ENCODE measurements at regions not wholly inside any gene's neighbourhood (a gene's known extent, or its start where the extent isn't known, plus 50 kb on each side); places are given as distances from the start of the nearest gene placed in this dataset.
"Not testable (repeated sequence)": the region's sequence is repeated elsewhere in the genome, so short reads cannot be mapped to it uniquely, and the experiment has no call there.

DNA sequence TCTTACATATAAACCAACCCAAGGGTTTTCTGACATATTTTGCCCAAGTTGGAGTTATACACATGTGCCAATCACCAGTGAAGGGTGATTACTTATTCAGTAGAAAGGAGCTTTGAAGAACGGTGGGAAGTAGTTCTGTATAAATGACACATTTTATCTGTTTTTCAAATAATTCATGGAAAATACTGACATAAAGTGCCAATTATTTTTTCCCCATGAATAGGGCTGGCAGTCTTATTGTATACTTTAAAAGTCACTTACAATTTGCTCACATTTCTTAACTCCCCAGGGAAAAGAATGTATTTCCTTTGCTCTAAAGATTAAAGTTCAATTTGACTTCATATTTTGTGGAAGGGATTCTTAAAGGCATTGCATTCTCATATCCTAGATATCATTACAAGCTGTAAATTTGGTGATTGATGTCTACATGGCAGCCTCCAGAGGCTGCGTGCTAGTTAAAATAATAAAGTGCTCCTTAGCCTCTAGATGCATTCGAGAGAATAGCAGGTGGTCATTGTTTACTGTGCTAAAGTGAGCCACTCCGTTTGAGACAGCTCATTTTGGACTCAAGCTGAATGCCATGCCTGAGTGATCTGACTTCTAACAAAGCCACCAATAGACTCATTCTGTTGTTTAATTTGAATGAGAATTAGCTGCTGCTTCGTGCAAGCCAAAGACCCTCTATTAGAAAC, 148.8 kb upstream of the NRP1 start:
- no peak for DNase-seq (ENCODE audit: low read depth, low spot score)

DNA sequence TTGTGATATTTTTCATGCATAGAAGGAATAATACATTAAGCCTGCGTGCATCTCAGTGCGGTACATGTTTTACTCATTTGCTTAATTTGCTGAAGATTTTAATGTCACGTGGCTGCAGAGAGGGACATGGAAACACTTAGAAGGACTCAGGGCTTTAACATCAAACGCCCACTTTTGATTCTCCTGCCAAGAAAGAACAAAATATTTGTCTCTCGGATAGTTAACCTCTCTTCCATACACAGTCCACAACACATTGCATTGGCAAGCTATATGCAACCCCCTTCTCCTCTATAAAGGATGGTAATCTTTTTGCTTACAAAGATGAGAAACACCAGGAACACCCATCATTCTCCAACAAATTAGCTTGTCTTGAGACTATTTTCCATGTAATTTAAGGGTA, 148.0 kb upstream of the NRP1 start:
- DNase-seq (ENCODE audit: low read depth, low spot score) = no peak

DNA sequence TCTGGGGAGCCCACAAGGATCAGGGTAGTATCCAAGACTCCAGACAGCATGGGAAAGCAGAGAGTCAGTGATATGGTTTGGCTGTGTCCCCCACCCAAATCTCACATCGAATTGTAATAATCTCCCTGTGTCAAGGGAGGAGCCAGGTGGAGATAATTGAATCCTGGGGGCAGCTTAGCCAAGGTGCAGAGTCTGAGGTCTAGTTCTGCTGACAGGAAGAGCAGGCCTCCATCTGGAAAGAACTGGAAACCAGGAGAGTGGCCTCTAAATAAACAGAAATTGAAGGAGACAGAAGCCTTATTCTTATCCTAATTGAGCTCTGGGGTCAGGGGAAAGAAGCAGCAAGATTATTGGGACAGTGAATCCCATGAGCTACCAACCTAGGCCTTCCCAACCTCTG, 146.7 kb upstream of the NRP1 start:
- no peak for DNase-seq (ENCODE audit: low read depth, low spot score)

DNA sequence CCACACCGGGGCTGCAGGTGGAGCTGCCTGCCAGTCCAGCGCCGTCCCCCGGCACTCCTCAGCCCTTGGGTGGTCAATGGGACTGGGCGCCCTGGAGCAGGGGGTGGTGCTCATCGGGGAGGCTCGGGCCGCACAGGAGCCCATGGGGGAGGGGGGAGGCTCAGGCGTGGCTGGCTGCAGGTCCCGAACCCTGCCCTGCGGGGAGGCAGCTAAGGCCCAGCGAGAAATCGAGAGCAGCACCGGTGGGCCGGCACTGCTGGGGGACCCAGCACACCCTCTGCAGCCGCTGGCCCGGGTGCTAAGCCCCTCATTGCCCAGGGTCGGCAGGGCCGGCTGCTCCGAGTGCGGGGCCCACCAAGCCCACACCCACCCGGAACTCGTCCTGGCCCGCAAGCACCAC, 145.9 kb upstream of the NRP1 start:
- DNase-seq (ENCODE audit: low read depth, low spot score) = not testable (repeated sequence)

DNA sequence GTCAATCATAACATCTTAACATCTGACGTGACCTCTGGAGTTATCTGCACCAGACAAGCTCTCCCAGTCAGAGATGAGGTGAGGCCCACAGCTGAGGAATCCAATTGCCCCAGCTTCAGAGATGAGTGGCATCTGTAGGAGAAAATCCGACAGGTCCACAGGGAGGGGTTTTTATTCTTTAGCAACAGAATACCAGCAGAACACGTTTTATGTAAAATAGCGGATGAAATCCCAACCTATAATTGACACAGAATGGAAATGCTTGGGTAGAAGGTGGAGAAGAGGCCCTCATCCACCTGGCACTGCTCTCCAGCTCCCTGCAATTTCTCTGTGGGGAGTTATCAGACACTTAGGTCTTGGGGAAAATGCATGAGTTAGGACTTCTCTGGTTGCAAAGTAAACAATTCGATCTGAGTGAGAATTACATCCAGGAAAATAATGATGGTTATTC, 144.2 kb upstream of the NRP1 start:
- DNase-seq (ENCODE audit: low read depth, low spot score) = no peak

DNA sequence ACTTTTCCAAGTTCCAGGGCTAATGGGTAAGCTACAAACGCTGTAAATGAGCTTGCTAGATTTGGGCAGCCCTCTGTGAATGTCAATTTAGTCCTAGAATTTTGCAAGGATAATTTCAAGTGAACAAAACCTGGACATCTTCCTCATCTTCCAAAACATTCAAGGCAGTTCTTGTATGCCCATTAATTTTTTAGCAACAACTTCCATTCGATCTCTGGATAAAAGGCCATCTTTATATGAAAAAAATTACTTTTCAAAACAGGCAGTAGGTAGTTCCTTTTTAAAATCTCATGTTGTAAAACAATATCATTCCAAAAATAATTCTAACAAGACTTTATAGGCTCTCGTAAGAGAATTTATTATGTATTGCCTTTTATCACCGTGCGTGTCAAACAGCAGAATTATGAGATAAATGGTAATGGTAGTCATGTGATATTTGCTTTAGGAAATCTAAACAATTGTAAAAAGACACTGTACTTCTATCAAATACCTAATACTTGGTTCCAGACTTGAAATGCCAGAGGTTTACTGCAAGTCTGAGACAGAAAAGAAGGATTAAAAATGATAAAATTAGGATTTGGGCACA, 143.7 kb upstream of the NRP1 start:
- DNase-seq (ENCODE audit: low read depth, low spot score) = no peak

DNA sequence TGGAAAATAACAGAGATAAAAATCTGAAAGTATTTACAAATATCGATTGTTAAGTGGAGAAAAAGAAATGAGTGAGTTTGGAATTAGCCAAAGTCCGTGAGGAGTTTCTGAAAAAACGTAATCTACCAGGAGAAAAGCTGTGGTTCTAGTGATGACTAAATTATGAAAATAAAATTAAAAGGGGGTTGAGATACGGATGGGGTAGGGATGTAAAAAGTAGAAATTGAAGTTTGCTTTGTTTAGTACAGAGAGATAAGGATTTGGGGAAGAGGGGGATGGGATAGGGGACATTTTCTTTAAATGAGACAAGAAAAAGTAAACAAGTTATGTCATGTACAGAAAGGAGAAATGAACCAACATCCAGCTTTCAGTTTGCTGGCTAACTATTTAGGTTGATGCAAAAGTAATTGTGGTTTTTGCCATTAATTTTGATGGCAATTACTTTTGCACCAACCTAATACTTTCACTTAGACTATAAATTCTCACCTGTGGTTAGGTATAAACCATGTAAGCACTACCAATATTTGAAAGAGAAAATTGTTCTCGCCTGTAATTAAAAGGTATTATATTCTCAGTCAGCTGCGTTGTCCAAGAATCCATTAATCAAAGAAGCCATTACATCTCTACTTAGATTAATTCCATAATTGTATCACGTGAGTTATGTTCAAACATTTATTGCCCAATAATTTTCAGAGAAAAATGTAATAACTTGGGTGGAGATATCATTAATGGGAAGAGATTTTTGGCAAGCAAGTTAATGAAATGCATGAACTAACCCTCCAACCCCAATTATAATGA, 143.0 kb upstream of the NRP1 start:
- DNase-seq (ENCODE audit: low read depth, low spot score) = no peak

DNA sequence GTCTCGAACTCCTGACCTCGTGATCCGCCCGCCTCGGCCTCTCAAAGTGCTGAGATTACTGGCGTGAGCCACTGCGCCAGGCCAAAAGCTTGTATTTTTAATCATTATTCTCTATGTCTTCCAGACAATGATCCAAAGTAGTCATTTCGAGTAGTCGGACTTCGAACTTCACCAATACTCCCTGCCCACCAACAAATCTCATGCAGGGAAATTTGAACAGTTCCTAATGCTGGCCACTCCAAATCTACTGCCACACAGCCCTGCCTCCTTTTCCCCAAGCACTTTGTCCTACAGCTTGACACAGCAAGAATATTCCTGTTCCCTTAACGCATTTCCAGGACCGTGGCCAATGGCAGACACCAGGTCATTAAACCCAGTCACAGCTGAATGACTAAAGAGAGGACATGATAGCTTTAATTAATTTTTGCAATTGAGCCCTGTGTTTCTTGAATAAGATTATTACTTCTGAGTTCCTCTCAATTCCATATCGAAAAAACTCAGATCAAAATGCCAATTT, 142.3 kb upstream of the NRP1 start:
- DNase-seq (ENCODE audit: low read depth, low spot score) = no peak

DNA sequence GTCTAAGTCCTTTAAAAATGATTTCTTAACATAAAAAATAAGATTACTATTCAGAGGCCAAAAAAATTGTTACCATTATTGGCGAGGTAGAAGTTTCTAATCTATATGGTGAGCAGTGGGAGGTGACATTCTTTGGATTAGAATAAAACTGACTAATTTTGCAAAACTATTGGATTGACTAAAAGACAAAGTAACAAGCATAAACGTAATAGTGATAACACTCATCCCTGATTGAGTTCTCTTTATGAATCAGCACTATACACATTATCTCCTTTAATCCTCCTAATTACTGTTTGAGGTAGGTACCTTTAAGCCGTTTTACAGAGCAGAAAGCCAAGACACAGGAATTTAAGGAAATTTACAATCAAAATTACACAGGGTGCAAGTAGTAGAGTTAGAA, 139.2 kb upstream of the NRP1 start:
- DNase-seq (ENCODE audit: low read depth, low spot score) = no peak

DNA sequence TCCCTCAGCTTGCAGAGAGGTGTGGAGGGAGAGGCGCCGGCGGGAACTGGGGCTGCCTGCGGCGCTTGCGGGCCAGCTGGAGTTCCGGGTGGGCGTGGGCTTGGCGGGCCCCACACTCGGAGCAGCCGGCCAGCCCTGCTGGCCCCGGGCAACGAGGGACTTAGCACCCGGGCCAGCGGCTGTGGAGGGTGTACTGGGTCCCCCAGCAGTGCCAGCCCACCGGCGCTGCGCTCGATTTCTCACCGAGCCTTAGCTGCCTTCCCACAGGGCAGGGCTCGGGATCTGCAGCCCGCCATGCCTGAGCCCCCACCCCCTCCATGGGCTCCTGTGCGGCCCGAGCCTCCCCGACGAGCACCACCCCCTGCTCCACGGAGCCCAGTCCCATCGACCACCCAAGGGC, 133.5 kb upstream of the NRP1 start:
- not testable (repeated sequence) for DNase-seq (ENCODE audit: low read depth, low spot score)

DNA sequence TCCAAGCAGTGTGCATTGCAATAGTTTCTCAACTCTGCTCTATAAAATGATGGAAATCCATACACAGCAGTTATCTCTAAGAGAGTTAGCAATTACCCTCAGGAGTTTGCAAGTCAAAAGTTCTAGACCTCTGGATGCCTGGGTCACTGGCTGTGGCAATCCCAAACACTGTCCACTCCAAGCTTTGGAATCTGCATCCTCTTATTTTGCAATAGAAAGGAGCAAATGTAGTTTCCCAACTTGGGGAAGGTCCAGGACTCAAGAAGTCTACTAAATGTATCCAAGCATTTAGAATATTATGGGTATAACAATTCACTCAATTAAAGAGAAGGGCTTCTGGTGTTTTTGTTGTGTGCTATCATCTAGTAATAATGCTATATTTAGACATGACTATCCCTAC, 131.3 kb upstream of the NRP1 start:
- no peak for DNase-seq (ENCODE audit: low read depth, low spot score)

DNA sequence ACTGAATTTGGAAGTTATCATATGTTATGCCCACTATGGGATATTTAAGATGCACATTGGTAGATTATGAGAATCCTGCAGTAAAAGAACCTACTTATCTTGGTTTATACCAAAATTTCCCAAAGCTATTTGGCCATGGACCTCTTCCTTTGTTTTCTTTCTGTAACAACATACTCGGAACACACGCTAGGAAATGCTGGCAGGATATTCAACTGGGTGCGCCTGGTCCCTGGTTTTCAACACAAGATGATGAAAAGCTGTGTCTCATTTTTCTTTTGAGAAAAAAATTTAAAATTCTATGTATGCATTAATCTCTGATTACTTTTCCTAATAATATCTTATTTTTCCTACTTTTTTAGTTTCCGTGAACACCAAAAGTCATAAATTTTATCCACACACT, 128.5 kb upstream of the NRP1 start:
- DNase-seq (ENCODE audit: low read depth, low spot score) = no peak

DNA sequence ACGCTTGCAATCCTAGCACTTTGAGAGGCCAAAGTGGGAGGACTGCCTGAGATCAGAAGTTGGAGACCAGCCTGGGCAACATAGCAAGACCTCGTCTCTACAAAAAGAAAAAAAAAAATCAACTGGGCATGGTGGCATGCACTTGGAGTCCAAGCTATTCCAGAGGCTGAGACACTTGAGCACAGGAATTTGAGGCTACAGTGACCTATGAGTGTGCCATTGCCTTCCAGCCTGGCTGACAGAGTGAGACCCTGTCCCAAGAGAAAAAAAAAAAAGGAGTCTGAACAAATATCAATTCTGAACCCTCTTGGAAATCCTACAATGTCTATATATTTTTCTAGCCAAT, 126.8 kb upstream of the NRP1 start:
- DNase-seq (ENCODE audit: low read depth, low spot score) = no peak

DNA sequence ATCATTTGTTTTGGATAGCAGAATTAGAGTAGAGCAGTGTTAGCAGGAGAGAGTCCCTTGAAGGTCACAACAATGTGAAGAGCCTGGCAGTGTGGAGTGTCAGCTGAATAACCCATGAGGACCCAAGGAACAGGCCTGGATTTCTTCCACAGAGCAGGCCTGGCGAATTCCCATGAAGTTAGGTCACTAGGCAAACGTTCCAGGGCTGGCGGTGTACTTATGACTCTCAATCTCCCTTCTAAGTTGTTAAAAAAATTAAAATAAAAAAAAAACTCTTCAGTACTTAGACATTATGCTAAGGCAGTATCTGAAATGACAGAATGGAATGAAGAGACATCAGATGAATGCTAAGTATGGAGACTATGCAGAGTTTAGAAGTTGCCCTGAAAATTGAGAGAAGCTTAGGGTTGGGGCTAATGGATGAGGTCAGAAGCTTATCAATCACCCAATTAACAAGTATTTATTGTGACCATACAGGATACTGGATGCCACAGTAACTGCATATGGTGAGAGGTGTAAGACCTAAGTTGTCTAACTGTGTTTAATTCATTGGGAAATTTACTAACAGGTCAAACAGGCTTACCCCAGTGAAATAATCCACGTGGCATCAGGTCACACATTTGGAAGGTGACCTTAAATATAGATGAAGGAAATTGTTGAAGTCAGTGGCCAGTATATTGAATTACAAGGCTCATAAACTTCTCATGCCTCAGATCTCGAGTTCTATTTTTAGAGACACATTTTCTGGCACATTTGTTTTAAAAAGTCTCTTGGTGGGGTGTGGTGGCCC, 126.2 kb upstream of the NRP1 start:
- no peak for DNase-seq (ENCODE audit: low read depth, low spot score)

DNA sequence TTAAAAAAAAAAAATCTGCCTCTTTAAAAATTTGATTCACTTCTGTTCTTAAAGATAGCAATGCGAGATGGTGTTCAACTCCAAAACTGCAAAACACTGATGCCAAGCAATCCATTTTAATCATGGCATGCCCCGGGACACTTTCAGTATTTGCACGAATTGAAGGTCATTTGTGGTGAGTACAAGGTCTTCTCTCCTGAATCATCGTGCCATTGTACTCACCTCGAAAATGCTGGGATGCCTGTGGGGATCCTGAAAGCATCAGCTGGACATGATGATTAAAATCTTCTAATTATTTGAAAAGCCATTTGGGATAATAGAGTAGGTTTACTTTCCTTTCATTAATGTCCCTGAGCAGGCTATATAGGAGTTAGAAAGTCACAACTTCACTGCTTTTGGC, 125.1 kb upstream of the NRP1 start:
- no peak for DNase-seq (ENCODE audit: low read depth, low spot score)

DNA sequence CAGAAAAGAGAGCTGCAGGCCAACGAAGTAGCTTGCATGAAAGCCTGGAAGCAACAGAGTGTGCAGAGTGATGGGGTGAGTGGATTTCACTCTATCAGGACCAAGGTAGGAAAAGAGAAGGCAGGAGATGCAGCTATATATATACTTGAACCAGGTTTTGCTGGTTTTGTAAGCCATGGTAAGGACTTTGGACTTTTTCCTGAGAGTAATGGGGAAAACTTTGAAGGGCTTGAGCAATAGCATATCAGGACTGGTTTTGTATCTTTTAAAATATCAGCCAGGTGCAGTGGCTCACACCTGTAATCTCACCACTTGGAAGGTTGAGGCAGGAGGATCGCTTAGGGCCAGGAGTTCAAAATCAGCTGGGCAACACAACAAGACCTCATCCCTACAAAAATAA, 120.6 kb upstream of the NRP1 start:
- DNase-seq (ENCODE audit: low read depth, low spot score) = no peak

DNA sequence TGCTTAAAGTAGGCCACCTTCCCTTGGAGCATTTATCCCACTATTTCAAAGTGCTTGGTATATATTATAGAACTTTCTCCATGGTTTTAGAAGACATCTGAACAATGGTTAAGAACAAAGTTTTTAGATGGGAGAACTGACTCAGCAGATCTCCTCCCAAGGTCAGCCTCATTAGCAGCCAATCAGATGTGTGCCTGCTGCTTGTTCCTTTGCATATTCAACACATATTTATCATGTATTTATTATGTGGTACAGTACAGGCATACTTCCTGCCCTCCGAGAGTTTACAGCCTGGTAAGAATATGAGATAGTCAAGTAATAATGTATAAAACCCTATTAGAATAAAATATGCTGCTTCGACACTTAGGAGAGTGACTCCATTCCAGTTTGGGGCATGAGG, 120.1 kb upstream of the NRP1 start:
- DNase-seq (ENCODE audit: low read depth, low spot score) = no peak

DNA sequence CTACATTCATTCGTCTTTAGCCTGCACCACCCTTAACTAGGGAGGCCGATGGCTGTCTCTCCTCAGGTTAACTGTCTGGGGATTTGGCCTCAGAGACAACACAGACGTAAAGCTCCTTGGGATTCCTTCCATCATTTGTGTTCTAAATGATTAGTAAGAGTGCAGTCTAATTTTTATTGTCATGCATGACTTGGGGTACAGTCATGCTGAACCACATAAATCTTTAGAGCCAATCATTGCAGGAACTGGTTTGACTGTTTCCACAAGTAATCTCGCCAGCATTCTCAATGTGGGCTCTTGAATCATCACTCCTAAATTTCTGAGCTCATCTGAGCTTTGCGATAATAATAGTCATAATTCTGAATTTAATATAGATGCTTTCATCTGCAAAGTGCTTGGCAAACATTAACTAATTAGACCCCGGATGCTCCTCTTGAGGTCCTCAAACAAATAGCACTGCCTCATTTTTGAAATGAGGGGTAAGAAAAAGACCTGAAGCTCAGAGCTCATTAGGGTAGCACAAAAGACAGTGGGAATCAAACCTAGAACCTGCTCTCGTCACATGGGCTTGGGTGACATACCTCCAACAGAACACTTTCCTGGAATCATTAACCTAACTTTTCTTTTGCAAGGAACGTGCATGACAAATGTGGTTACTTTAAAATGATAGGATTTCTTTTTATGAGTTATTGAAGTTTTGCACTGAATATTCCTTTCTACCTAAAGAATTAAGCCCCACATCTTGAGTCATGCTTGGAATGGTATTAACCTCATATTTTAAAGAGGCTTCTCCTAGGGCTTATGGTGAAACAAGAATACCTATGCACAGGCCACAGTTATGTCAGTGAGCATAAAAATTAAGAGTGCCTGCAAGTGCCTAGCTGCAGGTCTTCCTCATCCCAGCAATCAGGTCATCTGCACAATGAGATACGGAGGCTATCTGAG, 118.9 kb upstream of the NRP1 start:
- no peak for DNase-seq (ENCODE audit: low read depth, low spot score)

DNA sequence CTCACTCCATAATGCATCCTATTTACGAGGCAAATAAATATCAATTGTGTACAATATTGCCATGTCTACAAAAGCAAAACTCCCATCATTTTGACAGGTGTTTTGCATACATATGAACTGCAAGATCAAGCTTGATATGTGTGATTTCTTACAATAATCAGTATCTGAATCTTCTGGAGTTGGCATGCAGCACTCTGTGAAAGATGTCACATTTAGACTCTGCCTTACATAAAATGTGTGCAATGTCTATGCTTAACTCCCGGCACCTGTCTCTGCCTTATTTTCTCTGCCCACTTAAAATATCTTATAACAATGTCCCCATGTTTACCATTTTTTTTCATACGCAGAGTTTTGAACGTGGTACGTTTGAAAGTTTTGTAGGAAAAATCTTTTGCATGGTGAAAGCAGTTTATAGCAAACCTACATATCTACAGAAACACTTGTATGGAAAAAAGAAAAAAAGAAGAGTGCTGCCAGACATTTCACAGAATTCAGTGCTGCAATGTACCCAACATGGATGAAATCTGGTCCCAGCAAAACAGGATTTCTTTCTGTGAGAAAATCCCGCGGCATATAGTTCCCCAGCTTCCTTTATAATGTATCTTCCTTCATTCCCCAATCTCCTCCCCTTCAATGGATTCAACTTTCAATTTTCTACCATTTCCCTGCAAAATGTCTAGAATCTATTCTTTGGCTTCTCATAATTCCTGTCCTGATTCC, 114.1 kb upstream of the NRP1 start:
- no peak for DNase-seq (ENCODE audit: low read depth, low spot score)

DNA sequence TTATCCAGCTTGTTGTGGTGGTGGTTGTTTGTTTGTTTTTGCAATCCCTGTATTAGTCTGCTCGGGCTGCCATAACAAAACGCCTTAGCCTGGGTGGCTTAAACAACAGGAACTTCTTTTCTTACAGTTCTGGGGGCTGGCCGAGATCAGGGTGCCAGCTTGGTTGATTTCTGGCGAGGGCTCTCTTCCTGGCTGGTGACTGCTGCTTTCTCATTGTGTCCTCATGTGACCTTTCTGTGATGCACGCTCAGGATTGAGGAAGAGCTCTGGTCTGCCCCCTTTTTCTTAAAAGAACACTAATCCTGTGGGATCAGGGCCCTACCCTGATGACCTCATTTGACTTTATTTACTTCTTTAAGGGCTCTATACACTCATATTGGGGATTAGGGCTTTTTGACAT, 107.1 kb upstream of the NRP1 start:
- DNase-seq (ENCODE audit: low read depth, low spot score) = no peak
